GM21786 (cell line): ENCODE measurements at regions not wholly inside any gene's neighbourhood (a gene's known extent, or its start where the extent isn't known, plus 50 kb on each side); places are given as distances from the start of the nearest gene placed in this dataset.

ENCODE experiments used
- ATAC-seq: cut with Tn5 transposase; IDR thresholded peaks from one replicate; pipeline ENCODE4 v1.9.1; 2021; ENCODE audit not compliant: unreplicated experiment

DNA sequence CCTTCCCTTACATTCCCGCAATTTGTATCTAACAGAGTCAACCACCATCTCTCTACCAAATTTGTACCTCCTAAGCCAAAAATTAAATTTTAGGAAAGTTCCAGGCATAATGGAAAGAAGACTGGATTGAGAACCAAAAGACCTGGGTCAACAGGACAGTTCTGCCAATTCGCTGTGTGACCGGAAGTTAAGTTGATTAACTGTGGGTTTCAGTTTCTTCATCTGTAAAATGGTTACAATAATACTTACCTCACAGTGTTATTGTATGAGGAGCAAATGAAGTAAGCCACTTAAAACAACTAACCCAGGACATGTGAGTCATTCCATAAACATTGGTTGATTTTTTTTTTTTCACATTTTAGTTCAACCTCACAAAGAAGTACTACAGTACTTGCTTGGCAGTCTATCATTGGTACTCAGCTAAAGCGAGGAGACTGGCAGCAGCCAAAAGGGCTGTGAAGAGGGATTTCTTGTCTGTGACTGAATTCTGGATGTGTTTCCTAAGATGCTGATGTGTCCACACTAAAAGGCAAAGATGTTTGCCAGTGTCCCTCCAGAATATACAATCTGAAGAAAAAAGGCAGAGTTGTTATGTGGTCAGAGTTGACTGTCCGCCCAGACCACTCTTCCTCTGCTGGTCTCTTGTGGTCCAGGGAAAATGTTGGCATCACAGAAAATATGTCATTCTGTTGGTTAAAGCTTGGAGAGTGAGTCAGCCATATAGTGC is 198.6 kb downstream of the TLE1 start:
- no peak for ATAC-seq

GRCh38 chr9:81489046-81489445 is 200.3 kb downstream of the TLE1 start:
- ATAC-seq, result no peak

DNA sequence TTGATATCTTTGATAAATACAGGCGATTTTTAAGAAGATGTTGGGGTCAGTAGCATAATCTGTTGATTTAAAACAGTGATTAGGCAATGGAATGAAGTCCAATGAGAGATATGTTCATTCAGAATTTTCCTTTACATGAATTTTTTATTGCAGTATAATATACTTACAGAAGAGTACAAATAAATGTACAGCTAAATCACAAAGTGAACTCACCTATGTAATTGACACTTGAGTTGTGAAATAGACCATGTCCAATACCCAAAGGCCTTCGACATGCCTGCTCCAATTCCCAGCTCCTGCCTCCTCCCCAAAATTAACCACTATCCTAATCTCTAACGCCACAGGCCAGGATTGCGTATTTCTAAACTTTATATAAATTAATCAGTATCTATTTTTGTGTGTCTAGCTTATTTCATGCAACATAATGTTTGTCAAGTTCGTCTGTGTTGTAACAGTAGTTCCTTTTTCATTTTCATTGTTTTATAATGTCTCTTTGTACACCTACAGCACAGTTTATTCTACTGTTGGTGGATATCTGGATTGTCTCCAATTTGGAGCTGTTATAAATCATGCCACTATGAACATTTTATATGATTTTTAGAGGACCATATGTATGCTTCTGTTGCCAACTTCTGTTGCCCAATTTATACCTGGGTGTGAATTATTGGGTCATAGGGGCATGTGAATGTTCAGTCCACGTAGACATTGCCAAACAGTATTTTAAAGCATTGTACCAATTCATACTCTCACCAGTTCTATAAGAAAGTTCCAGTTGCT is 208.3 kb downstream of the TLE1 start:
- no peak for ATAC-seq

DNA sequence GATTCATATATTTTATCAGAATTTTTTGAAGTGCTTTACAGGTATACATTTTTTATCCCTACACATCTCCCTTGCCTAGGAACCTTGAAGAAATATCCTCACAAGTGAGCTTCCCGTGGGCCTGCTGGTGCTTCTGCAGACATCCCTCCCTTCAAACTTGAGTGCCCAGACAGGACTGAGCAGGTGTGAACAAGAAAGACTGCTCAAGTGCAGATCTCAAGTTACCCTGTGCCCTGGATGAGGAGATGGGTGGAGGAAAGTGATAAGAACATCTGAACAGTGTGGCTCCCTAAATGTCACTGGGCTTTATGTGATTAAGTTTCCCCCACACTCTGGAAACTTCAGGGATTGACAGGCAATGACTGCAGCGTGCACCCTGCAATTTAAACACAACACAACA is 209.8 kb downstream of the TLE1 start:
- ATAC-seq, result no peak

GRCh38 chr9:81477669-81478068 is 211.7 kb downstream of the TLE1 start:
- no peak for ATAC-seq

DNA sequence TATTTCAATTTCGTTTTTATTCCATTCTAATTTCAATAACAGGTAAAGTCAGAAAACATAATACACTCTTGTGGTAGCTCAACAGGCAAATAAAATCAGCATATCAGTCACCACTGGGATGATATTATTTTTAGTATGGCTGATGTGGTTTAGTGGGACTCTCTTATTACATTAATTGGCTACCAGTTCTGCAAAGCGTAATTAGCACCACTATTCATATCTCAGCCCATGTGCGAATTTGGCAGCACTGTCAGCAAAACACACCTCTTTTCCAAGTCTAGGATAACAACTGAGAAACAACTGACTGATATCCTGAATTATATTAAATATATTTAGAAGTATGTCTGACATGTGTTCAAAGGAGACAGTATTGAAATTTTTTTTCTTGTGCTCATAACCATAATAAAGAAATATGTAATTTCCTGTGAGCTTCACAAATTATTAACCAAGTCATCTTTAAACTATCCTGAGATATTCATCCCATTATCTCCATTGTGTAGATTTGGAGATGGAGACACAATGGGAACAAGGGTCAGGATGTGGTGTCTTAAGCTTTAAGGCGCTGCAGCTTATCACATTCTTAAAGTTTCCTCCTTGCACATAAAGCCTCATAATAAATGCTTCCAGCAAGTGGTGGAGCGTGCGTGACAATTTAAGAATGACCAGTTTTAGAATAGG is 212.4 kb downstream of the TLE1 start:
- ATAC-seq, result no peak

DNA sequence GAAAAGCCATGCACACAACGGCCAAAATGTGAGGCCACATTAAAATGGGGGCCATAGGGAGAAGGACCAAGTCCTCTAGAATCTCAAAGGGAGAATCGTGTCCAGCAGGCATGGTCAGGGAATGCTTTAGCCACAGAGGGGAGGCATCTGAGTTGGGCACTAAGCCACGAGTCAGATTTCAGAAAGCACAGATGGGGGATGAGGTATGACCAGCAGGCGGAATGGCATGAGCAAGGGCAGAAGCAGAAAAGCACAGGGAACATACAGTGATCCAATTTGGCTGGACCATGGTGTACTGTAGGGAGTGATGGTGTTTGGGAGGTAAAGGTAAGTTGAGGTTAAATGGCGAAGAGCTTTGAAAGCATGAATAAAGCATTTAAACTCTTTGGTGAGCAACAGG is 214.6 kb downstream of the TLE1 start:
- no peak for ATAC-seq

- ATAC-seq, result no peak
Measured at GRCh38 chr9:81474125-81474524, 215.2 kb downstream of the TLE1 start.

GRCh38 chr9:81473708-81474107 is 215.6 kb downstream of the TLE1 start:
- no peak for ATAC-seq

- ATAC-seq, result no peak
Measured at GRCh38 chr9:81473206-81473605, 216.1 kb downstream of the TLE1 start.

DNA sequence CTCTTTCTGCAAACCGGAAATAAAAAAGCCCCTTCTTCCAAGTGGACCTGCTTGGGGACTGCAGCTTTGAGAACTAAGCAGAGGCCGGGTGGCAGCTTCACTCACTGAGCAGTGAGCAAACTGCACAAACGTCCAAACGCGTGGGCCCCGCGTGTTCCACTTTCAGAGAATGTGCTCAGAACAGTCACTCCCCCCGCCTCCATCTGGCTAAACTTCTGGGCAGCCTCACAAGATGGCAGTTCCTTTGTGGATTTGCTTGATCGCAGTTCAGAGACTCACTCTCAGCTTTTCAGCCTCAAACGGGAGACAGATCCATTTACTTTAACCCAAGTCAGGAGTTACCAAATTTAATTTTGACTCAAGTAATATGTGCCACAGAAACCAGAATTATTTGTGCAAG is 216.6 kb downstream of the TLE1 start:
- no peak for ATAC-seq

GRCh38 chr9:81470864-81471263 is 218.5 kb downstream of the TLE1 start:
- ATAC-seq, result no peak

DNA sequence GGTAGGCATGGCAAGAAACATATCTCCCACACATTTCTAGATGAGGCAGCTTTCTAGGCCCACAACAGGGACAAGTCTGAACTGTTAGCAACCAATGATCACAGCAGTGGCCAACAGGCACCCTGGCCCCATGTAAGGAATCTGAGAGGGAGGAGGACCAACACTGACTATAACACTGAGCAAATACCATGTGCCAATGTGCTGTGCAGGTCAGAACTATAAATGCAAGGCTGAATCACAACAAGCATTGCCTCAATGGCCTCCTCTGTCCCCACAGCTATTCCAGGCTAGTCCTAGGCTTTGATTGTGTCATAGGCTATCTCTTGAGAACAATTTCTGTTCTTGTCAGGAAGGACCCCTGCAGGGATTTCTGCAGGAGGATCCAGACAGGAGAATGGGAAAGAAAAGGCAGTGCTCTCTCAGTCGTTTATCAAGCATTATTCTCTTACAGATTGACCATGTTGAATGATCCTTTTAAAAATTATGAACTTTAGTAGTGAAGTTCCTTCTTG is 221.2 kb downstream of the TLE1 start:
- ATAC-seq, result no peak

GRCh38 chr9:81466981-81467380 is 222.4 kb downstream of the TLE1 start:
- ATAC-seq, result no peak

GRCh38 chr9:81465468-81466011 is 223.8 kb downstream of the TLE1 start:
- ATAC-seq, result no peak

DNA sequence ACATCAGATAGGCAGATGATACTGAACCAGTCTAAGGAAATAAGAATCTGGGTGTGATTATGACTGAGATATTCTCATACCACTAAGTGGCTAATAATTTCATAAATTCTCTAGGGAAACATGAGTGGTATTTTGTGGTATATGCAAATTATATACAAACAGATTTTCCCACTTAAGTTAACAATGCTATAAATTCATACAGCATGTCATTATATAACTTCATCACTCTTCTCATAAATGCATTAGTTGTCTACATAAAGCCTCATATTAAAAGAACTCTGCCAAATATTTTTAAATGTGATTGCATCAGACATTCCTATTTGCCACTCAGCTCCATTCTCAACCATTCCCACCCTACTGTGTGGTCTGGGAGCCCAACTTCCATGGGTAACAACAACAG is 226.5 kb downstream of the TLE1 start:
- ATAC-seq, result no peak

GRCh38 chr9:81461196-81461595 is 228.2 kb downstream of the TLE1 start:
- ATAC-seq, result no peak

GRCh38 chr9:81460693-81461092 is 228.7 kb downstream of the TLE1 start:
- ATAC-seq, result no peak

- no peak for ATAC-seq
Measured at GRCh38 chr9:81459591-81459990, 229.8 kb downstream of the TLE1 start.

GRCh38 chr9:81456431-81457006 is 232.8 kb downstream of the TLE1 start:
- no peak for ATAC-seq
